ENCODE measurements at regions not wholly inside any gene's neighbourhood (a gene's known extent, or its start where the extent isn't known, plus 50 kb on each side); places are given as distances from the start of the nearest gene placed in this dataset.
"Not testable (repeated sequence)": the region's sequence is repeated elsewhere in the genome, so short reads cannot be mapped to it uniquely, and the experiment has no call there.

DNA sequence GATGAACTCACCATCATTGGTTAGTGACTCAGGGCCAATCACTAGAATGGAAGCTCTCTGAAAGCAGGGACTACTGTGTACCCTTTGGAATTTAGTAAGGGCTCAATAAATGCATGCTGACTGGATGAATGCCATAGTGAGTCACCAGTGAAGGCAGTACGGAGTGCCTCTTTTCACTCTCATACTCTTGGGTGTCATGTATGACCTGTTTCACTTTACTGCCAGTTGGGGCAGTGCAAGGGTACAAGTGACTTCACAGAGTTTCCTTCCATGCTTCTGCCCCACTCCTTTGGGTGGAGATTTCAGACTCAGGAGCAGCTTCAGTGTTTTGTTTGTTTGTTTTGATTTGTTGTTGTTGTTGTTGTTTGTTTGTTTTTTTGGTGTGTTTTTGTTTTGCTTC lies 57.7 kb downstream of the SOX3 start:
- DNase-seq: no peak

DNA sequence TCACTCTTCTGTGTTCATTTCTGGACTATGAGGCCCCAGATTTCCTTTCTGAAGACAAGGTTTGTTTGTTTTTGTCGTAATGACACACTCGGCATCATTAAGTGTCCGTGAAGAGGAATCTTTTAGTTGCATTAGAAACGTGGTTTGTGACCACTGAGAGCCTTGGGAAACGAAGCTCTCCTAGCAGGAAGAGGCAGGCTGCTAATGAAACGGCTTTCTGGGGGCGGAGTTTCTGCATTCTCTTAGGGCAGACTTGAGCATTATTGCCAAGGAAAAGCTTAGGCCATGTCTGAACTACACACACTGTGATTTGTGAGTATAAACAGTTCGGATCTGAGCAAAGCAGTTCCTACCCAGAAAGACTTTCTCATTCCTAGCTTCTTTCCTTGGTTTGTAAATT lies 64.0 kb downstream of the SOX3 start:
- DNase-seq: no peak

DNA sequence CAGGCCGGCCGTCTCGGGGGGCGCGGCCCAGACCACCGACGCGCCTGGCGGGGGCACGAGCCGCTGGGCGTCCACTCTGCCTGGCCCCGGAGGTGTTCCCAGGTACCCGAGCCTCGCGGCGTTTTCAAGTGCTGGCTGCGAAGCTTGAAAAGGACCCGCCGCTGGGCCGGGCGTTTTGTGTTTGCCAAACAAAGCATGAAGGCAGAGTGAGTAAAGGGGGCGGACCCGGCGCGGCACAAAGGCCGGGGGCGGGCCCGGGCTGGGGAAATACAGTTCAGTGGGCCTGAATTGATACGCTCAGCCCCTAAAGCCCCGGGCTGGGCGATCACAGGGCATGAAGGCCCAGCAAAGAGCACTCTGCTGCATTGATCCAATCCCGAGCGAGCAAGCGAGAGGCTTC lies 65.4 kb downstream of the SOX3 start:
- no peak for DNase-seq

DNA sequence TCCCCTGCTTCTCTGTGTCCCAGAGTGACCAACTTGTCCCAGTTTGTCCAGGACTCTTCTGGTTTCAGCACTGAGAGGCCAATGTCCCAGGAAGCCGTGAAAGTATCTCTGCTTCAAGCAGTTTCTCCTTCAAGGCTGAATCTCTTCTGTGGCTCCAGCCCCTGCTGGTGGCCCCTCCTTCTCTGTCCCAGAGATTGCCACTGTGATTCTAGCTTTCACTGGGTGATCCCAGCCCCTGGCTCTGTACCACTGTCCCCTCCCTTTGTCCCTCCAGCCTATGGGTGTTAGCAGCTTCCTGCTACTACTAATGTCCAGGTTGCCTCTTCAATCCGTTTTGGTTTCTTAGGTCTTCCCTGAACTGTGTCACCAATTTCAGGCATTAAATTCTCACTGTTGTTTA lies 70.5 kb downstream of the SOX3 start:
- DNase-seq: no peak

DNA sequence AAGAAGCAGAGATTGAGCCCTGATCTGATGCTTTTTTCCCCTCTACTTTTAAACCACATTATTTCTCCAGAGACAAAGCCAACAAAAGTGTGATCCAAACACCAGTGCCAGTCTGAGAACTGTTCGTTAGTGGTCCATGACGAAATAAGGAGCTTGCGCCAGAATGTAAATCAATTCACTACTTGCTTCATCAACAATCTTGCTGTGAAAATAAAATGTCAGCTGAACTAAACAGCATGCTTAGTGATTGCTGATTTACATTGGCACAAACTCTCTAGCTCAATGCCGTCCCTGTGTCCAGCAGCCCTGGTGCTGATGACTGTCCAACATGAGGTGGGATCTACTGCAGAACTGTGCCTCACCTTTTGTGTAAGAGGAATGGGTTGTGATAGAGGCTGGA lies 71.3 kb downstream of the SOX3 start:
- DNase-seq: no peak

DNA sequence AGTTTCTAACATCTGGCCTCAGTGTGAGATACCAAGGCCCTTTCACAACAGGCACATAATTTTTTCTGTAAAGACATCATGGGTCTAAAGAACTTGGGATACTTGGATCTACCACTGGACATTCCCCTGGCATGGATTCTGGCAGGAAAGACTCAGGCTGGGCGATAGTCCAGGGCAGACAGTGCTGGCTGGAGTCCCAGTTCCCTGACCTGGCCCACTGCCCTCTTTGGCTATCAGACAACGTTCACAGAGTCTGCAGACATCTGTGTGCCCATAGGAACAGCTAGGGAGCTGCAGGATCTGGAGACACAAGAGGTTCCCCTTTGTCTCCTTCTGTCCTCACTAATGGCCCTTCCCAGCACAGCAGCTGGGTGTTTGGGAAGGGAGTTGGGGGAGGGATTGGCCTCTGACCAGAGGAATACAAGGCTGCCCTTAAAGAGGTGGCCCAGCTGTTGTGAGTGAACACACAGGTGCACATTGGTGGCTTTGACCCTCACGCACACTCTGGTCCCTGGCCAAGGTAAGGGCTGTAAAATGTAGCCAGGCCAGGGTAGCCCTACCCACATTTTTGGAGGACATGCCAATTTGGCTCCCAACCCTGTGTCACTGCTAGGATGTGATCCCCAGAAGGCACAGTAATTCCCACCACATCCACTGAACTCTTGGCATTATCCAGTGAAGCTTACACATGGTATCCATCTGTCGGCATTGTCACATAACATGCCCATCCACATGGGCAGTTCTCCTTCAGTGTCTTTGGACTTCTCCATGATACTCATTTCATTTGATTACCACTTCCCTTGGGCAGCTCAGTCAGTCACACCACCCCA lies 72.3 kb downstream of the SOX3 start:
- no peak for DNase-seq

DNA sequence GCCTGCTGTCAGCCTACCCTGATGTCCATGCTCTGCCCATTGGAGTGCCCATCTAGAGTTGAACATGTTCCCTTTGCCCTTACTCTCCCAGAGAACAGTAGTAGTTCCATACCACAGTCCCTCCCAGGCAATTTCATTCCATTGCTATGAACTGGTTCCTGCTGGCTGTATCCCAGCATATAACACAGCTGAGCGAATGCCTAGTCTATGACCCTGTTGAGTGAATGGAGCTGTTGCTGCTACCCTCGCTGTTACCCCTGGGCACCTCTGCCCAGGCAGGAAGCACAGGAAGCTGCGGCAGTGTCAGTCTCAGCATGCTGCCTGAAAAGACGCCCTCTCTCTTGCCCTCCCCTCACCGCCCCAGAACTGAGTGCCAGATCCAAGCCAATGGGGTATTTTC lies 73.3 kb downstream of the SOX3 start:
- DNase-seq: no peak

DNA sequence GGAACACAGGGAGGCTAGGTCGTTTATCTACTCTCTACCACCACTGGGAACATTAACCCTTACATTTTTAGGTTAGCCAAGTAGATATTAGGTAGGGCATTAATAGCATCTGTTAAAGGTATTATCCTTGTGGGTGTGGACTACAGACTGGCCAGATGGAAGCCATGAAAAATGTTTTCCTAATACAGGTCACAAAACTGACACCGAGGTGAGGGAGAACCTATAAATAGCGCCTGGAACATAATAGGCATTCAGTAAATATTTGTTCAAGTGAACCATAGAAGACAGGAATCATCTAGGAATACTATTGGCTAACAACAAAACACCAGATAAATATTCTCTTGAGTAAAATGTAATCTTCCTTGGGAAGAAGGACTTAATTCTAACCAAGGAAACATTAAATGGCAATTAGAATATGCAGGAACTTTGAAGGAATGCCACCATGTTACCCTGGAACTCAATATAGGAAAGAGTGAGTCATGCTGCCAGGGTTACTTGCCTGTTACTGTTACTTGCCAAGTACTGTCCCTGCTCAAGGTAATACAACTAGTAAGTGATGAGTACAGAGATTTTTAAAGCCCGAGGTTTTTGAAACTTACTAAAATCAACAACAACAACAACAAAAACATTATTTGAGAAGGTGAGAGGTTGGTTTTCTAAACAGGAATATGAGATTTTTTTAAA lies 79.0 kb downstream of the SOX3 start:
- DNase-seq: no peak

DNA sequence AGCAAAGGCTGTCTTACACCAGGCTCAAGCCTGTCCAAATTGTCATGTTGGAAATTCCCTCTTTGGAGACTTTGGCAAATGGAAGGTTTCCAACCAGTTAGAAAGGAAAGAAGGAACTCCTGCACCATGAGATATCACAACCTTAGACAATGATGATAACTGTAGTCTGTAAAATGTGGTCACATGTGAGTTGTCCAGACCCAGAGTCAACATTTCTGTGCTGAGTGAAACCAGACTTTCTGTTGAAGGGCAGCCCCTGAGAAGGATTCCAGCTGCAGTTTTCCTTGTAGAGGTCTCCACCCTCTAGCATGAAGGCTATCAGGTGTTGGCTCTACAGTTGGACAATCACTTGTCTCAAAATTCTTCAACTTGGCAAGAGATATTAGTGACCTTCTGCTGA lies 82.4 kb downstream of the SOX3 start:
- DNase-seq: no peak

DNA sequence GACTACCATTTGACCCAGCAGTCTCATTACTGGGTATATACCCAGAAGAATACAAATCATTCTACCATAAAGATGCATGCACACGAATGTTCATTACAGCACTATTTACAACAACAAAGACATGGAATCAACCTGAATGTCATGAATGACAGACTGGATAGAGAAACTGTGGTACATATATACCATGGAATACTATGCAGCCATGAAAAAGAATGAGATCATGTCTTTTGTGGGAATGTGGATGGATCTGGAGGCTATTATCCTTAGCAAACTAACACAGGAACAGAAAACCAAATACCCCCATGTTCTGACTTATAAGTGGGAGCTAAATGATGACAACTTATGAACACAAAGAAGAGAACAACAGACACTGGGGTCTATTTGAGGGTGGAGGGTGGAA lies 102.7 kb downstream of the SOX3 start:
- not testable (repeated sequence) for DNase-seq

DNA sequence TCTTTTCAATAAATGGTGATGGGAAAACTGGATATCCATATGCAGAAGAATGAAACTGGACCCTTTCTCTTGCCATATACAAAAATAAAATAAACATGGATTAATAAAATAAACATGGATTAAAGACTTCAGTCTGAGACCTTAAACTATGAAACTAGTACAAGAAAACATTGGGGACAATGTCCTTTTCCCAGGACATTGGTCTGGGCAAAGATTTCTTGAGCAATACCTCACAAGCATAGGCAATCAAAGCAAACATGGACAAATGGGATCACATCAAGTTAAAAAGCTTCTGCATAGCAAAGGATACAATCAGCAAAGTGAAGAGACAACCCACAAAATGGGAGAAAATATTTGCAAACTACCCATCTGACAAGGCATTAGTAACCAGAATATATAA lies 108.5 kb downstream of the SOX3 start:
- DNase-seq: not testable (repeated sequence)

DNA sequence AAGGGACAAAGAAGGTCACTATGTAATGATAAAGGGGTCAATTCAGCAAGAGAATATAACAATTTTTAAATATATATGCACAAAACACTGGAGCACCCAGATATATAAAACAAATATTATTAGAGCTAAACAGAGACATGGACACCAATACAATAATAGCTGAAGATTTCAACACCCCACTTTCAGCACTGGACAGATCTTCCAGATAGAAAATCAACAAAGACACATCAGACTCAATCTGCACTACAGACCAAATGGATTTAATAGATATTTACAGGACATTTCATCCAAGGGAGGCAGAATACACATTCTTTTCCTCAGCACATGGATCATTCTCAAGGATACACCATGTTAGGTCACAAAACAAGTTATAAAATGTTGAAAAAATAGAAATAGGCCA lies 111.4 kb downstream of the SOX3 start:
- no peak for DNase-seq

DNA sequence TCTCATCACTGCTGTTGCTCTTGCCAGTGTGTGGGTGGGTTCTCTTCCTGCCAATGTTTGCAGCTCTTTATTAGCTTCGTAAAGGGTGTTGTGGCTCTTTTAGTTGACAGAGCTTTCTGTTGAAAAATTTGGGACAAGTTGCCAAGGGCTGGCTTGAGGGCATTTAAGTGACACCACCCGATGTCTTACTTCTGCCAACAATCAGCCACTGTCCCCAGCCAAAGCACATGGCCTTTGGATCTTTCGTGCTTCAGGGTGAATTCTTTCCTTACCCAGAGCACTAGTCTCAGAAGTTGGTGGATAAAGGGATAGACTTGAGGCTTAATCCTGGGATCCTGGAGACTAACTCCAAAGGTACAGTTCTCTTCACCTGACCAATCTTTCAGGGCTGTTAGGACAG lies 113.6 kb downstream of the SOX3 start:
- DNase-seq: no peak

DNA sequence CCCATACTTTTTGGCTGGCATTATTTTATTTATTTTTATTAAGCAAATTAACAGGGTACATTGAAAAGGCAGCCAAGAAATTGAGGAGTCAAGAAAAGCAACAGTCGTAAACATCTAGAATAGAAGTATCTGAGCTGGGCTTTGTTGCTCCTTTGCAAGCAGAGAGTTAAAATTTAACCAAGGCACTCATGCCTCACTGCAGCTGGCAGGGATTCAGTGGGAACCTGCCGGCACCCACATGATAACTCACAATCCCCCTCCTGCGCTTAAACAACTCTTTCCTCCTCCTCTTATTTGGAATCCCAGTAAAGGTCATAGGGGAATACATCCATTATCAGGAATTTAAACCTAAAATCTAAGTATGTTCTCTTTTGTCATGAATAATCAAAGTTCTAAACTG lies 115.5 kb downstream of the SOX3 start:
- no peak for DNase-seq

DNA sequence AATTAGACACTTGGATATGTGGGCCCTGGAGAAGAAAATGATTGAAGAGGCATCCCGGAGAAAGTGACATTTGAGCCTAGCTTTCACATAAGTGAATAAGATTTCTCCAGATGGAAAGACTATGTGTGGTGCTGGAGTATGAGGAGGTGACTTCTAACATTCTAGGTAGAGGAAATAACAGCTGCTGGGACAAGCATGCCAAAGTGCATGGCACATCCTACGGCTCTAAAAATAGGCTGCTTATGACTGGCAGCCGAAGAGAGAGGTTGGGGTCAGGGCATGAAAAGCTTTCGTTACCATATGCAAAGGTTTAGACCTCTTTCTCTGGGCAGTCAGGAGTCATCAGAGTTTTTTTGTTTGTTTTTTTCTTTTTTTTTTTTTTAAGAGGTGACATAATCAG lies 142.0 kb downstream of the SOX3 start:
- DNase-seq: no peak

DNA sequence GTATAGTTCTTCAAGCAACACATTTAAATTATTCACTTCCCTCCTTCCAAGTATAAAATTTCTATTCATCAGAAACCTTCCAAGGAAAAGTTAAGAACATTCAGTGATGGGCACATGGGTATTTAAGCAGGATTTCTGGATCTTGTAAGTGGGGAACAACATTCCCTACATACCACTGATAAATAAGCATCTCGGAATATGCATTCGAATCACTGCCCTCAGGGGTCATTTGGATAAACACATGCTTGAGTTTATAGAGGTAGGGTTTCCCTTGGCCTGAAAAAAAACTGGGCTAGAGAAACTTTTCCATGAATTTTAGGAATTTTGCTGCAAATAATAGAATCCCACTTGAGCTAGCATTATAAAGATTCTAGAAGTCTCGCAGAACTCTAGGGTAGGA lies 143.9 kb downstream of the SOX3 start:
- DNase-seq: no peak

DNA sequence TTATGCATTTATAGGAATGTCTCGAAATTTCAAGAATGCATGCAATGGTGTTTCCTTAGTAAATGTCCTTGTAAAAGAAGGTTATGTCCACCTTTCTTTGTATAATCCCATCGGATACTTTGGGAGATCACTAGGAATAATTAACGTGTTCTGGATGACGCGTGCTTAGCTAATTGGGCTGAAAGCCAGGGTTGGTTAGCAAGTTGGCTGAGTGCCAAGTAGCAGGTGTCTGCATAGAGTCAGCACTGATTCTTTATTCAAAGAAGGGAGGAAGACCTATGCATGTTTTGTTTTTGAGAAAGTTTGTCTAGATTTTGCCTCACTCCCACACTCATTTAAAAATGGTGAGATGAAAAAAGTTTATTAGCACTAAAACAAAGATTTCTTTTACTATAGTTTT lies 144.6 kb downstream of the SOX3 start:
- DNase-seq: no peak

DNA sequence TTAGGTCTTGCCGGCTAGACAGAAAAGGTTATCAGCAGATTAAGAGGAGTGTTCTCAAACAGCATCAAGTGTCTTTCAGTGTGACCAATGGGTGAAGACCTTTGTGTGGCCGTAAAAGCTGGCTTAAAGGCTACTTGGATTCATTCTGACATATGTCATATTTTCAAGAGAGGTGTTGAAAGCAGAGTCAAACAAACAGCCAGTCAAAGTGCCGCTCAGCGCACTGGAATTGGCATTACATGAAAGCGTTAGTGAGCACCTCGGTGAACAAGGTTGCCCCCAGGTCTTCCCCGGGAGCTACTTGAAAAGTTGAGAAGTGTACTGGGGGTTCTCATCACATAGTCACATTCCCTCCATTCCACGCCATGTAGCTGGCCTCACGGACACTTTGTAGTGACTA lies 148.9 kb downstream of the SOX3 start:
- no peak for DNase-seq

DNA sequence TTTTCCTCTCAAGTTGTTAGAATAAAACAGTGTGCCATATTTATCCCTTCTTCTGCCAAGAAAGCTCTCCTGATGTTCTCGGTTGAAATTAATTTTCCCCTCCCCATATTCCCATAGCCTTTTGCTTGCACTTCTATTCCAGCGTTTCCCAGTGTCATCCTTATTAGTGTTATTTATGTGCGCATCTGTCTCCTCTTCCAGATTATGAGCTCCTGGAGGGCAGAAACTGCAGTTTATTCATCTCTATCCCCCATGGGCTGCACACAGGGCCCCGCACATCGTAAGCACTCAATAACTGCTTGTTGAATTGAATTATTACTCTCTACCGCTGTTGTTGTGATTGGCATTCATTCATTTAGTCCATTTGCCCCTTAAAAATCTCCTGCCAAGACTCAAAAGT lies 149.4 kb downstream of the SOX3 start:
- no peak for DNase-seq

DNA sequence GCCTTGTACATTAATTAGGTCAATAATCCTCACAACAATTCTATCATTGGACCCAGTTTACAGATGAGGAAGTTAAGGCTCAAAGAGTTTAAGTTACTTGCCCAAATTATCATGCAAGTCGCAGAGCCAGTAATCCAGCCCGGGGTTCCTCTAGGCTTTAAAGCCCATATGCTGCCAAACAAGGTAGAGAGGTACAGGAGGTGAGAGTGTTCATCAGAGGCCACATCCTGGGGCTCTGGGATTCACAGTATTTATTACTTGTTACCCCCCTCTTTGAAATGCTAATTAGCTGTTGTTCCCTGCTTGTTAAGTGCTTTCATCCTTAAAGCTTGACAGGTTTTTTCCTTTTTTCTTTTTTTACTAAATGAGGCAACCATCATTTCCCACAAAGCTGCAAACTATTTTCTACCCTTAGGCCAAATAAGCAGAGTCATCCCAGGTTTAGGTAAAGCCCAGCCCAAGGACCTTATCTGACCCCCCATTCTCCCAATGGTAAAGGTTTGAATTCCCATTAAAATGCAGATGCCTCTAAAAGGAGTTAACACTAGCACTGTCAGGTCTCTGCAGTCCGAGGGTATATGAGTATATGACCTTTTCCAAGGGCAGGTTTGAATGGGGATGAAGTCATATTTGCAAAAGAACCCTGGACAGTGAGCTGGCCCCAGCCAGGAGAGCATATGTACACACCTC lies 150.3 kb downstream of the SOX3 start:
- no peak for DNase-seq

DNA sequence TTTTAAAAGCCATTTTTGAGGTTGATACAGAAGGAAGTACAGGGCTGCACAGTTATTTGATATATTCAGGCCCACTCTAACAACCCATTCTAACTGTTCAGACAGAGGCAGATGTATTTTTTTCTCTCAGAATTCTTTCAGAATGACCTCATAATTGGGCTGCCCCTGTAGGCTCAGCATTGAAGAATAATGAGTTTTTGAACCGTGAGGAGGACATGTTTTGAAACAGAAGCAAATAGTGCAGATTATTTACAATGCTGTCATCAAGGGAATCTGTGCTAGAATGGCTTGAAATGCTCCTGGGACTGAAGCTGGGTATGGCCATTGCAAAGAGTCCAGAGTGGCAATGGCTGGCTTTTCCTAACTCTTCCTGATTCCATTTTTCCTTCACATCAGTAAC lies 158.1 kb downstream of the SOX3 start:
- no peak for DNase-seq

DNA sequence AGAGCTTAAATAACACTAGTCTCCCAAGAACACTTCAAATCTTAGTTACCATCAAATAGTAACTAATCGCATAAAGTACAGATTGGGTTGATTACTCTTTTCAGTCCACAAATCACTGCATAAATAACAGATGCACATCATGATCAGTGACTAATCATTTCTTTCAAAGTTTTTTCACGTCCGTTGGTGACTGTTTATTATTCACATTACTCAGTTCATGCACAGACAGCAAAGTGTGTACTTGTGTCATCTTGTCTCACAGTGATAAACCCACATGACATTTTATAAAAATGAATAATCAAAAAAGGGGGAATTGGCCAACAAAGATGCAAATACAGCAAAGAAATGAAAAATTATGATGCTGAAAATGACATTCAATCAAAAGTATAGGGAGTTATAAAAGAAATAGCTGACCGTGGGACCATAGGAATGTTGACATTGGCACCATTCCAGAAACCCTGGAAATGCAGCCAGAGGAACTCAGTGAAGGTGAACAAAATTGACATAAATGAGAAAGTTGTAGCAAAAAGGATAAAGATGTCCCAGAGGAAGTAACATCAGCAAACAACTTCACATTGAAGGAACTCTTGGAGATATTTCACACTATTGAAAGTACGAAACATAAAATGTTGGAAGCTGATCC lies 161.5 kb downstream of the SOX3 start:
- no peak for DNase-seq

DNA sequence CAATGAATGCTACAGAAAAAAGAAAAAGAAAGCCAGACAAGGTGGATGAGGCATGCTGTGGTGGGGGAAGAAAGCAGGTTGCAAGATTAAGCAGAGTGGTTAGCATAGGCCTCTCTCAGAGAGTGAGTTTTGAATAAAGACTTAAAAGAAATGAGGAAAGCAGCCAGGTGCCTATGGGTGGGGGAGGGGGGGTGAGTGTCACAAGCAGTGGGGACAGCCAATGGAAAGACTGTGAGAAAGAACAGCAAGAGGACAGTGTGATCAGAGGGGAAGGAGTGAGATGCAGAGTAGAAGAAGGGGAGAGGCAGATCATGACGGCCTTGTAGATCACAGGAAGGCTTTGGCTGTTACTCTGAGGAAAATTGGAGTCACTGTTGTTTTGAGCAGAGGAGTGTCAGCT lies 162.5 kb downstream of the SOX3 start:
- DNase-seq: no peak

DNA sequence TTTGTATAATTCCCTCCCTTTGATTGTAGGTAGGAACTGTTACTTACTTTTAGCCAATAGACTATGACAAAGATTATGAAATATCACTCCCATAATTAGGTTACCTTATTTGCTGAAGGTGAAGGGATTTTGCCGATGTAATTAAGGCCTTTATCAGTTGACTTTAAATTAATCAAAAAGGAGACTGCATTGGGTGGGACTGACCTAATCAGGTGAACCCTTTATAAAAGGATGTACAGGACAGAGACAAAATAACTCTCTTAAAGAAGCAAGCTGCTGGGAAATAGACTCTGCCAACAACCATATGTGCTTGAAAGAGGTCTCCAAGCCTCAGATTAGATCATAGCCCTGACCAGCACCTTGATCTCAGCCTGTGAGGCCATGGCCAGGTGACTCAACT lies 167.6 kb downstream of the SOX3 start:
- no peak for DNase-seq
